ENCODE measurements at regions not wholly inside any gene's neighbourhood (a gene's known extent, or its start where the extent isn't known, plus 50 kb on each side); places are given as distances from the start of the nearest gene placed in this dataset.

GRCh38 chr6:137581019-137581707, 87.0 kb upstream of the OLIG3 start:
- TF ChIP-seq POLR2A (IDR thresholded peaks at IDR 0.05; ENCODE audit: low read depth, low read length), result no peak
- TF ChIP-seq POLR2AphosphoS5 (IDR thresholded peaks at IDR 0.05; ENCODE audit: low read depth, low read length), result no peak
